GM11168 (cell line): ENCODE measurements at regions not wholly inside any gene's neighbourhood (a gene's known extent, or its start where the extent isn't known, plus 50 kb on each side); places are given as distances from the start of the nearest gene placed in this dataset.

Experiments used
- in situ Hi-C: fragments of 300-500 bp; cut with MboI; formaldehyde crosslinking; loops from one replicate; pipeline ENCODE4 v1.12.0; 2022; ENCODE audit warnings: low sequenced_read_pairs; ENCODE audit not compliant: unreplicated experiment

DNA sequence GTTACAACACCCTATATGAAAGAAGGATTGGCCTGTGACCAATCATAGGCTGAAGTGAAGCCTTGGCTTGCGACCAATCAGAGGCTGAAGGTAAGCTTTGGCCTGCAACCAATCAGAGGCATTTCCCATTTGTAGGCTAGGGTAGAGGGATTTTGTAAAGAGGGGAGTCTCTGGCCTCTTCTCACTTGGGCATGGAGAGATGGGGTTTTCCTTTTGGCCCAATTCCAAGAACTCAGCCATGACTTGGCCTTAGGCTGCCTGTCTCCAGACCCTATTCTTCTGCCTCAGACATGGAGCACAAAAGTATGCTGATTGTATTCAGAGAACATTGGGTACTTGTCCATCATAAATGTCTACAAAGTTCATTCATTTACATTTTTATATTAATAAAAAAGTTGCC lies 308.3 kb downstream of the UTRN start:
- in situ Hi-C loops, result loop anchor here (25.0 kb wide), 2 partner anchors 344 to 619 kb away; no protein-coding TSS in a partner anchor

GRCh38 chr6:144594585-144594984 lies 309.4 kb downstream of the UTRN start:
- in situ Hi-C loops, result loop anchor here (25.0 kb wide), 2 partner anchors 343 to 618 kb away; no protein-coding TSS in a partner anchor

GRCh38 chr6:144595266-144595665 lies 310.1 kb downstream of the UTRN start:
- in situ Hi-C loops, result loop anchor here (25.0 kb wide), 2 partner anchors 342 to 617 kb away; no protein-coding TSS in a partner anchor

DNA sequence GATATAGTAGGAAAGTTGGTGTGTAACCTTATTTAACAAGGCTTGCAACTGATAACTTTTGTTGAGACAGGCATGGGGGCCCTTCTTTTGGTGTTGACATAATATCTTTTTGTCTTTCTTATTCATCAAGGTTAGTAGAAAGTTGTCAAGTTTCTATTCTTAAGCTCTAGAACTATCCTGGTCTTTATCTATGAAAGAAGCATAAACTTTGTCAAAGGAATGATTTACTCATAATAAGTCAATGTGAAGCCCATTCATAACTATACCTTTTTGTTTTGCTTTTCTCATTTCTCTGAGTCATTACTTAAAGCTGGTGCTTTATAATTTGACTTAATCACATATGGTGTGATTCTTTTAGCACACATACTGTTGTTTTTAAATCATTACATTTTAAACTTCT lies 312.4 kb downstream of the UTRN start:
- in situ Hi-C loops, result loop anchor here (25.0 kb wide), 2 partner anchors 340 to 615 kb away; no protein-coding TSS in a partner anchor

DNA sequence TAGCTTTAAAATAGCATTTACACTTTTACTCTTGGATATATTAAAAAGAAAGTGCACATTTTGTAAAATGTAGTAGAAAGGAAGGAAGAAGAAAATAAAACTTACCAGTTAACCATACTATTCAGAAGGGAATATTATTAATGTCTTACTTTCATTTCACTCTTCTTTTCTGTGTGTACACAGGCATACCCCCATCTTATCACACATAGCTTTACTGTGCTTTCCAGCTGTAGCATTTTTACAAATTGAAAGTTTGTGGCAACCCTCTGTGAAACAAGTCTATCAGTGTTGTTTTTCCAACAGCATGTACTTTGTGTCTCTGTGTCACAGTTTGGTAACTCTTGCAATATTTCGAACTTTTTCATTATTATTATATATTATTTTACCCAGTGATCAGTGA lies 314.5 kb downstream of the UTRN start:
- in situ Hi-C loops, result loop anchor here (25.0 kb wide), 2 partner anchors 338 to 613 kb away; no protein-coding TSS in a partner anchor

DNA sequence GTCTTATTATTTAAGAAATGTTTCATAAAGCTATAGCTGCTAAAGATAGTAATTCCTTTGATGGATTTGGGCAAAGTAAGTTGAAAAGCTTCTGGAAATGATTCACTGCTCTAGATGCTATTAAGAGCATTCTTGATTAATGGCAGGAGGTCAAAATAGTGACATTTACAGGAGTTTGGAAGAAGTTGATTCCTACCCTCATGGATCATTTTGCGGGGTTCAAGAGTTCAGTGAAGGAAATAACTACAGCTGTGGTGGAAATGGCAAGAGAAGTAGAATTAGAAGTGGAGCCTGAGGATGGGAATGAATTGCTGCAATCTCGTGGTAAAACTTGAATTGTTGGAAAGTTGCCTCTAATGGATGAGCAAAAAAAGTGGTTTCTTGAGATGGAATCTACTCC lies 316.1 kb downstream of the UTRN start:
- in situ Hi-C loops, result no loop called here

- in situ Hi-C loops, result no loop called here
Observed at GRCh38 chr6:144602523-144603180, 317.5 kb downstream of the UTRN start.

- in situ Hi-C loops, result no loop called here
Observed at GRCh38 chr6:144606083-144606482, 320.9 kb downstream of the UTRN start.

- in situ Hi-C loops, result no loop called here
Observed at GRCh38 chr6:144607998-144608735, 323.0 kb downstream of the UTRN start.

- in situ Hi-C loops, result no loop called here
Observed at GRCh38 chr6:144612811-144613210, 327.7 kb downstream of the UTRN start.

GRCh38 chr6:144613859-144614258 lies 328.7 kb downstream of the UTRN start:
- in situ Hi-C loops, result no loop called here

GRCh38 chr6:144615870-144616269 lies 330.7 kb downstream of the UTRN start:
- in situ Hi-C loops, result no loop called here

DNA sequence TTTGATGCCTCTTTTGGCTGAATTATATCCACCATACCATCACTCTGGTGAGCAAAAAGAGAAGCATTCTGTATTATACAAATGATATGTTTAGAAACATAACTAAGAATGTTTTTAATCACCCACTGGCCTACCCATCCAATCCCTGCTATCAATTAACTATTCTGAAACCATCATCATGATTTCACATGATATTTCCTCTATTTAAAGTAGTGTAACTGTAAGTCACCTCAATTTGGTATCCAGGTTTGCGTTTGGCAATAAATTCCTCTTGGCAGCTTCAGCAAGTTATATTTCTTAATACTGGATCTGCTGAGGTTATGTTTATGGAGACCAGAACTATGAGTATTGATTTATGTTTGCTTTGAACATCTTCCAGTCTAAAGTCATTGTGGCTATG lies 332.1 kb downstream of the UTRN start:
- in situ Hi-C loops, result no loop called here

DNA sequence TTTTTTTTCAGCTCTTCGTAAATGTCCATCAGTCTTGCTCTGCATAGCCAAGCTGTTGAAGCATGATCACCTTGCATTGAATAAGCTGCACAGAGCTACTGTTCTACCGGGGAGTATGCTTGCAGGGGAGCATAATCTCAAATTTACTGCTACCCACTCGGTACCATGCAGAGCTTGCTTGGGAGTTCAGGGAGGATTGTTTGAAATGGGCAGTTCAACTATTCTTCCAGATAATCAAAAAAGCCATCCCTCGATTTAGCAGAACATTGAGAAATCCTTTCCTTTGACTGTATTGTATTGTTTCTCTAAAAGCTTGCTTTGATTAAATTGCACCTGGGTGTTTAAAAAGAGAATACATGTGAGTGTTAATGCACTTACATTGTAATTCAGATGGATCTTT lies 332.6 kb downstream of the UTRN start:
- in situ Hi-C loops, result no loop called here

- in situ Hi-C loops, result no loop called here
Observed at GRCh38 chr6:144619966-144620365, 334.8 kb downstream of the UTRN start.

DNA sequence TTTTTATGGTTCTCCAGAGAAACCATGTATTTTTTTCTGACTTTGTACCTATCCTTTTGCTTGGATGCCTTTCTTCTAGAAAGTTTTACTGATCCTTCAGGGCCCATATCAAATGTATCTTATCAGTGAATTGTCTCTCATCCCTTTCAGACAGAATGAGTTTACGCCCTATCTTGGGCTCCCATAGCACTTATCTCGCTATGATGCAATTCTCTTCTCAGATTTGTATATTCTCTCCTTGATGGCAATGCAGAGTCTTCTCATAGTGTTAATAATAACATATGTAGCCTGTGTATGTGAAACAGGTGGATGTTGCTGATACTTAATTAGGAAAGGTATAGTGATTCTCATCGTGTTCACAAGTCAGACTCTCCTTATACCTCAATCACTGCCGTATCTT lies 336.2 kb downstream of the UTRN start:
- in situ Hi-C loops, result no loop called here

DNA sequence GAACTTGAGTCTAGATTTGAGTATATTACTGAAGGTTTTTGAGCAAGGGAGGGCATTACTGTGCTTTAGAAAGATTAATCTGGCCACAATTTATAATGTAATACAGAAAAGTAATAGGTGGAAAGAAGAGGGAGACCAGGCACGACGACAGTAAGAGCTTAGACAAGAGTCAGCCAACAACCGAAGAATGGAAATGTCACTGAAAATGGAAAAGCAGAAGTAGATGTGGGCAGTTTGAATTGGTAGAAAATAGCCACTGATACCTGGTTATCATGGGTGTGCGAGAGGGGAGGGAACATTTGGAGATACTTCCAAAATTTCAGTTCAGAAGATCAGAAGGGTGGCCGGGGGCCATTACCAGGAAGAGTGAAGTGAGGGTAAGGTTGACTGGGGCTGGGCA lies 339.1 kb downstream of the UTRN start:
- in situ Hi-C loops, result no loop called here

- in situ Hi-C loops, result no loop called here
Observed at GRCh38 chr6:144624716-144625115, 339.6 kb downstream of the UTRN start.

DNA sequence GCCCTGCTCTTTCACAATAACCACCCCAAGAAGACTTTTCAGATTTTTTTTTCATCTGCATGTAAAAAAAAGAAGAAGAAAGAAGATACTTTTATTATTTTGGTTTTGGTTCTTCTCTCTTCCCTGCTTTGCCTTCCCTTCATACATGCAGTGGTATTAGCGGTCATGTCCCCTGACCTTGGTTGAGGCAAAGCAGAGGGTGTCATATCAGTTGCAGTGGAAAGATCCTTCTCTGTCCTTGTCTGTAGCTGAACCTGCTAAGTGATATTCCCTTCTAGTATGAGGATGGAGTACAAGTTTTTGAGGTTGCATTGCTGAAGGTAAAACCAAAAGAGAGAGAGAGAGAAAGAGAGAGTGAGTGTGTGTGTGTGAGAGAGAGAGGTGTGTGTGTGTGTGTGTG lies 345.7 kb downstream of the UTRN start:
- in situ Hi-C loops, result no loop called here

GRCh38 chr6:144632266-144632665 lies 347.1 kb downstream of the UTRN start:
- in situ Hi-C loops, result no loop called here

DNA sequence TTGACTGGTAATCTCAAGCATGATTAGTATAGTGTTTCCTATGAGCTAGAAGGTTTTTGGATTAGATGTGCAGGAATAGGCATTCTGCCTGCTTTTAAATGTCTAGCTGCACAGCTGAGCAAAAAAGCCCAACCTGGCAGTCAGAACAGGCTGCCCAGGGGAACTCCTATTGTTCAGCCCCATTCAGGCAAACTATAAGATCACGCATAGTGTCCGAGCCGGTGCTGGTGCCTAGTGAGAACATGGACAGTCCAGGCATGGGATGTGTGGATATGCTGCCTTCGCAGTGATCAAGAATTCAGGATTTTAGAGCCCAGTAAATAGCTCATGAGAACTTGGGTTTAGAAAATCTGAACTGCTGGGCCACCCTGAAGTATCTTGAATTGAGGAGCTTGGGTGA lies 348.8 kb downstream of the UTRN start:
- in situ Hi-C loops, result no loop called here

- in situ Hi-C loops, result no loop called here
Observed at GRCh38 chr6:144634371-144634770, 349.2 kb downstream of the UTRN start.
